ENCODE measurements at regions not wholly inside any gene's neighbourhood (a gene's known extent, or its start where the extent isn't known, plus 50 kb on each side); places are given as distances from the start of the nearest gene placed in this dataset.

GRCh38 chr12:127885954-127886750 lies 380.8 kb upstream of the TMEM132C start:
- H3K27ac ChIP-seq = no peak overlapping the region
- no peaks in the 10 kb centered on the region for H3K4me1 ChIP-seq
- no peak for ATAC-seq
- no peaks in the 10 kb centered on the region for H3K27me3 ChIP-seq
- intact Hi-C loops (cut with DNase I) = no loop called here
- H3K4me3 ChIP-seq = no peak overlapping the region
- H3K9me3 ChIP-seq = no peaks in the 10 kb centered on the region
- no peaks in the 10 kb centered on the region for H3K36me3 ChIP-seq
- DNase-seq = no peak
- TF ChIP-seq CTCF (IDR thresholded peaks at IDR 0.05) = no peak

GRCh38 chr12:127886827-127887226 lies 380.1 kb upstream of the TMEM132C start:
- Histone ChIP-seq H3K27me3 (no peaks in the 10 kb centered on the region), H3K36me3 (no peaks in the 10 kb centered on the region), H3K4me3 (no peak overlapping the region), H3K4me1 (no peaks in the 10 kb centered on the region), H3K27ac (no peak overlapping the region), H3K9me3 (no peaks in the 10 kb centered on the region)
- TF ChIP-seq CTCF (IDR thresholded peaks at IDR 0.05) = no peak
- intact Hi-C loops (cut with DNase I) = no loop called here
- ATAC-seq = no peak
- DNase-seq = no peak

- Histone ChIP-seq H3K27ac (no peak overlapping the region), H3K4me1 (no peaks in the 10 kb centered on the region), H3K27me3 (no peaks in the 10 kb centered on the region), H3K4me3 (no peak overlapping the region), H3K9me3 (no peaks in the 10 kb centered on the region), H3K36me3 (no peaks in the 10 kb centered on the region)
- DNase-seq = no peak
- no peak for TF ChIP-seq CTCF (IDR thresholded peaks at IDR 0.05)
- intact Hi-C loops (cut with DNase I) = no loop called here
- ATAC-seq = no peak
Measured at GRCh38 chr12:127888943-127889719, 377.8 kb upstream of the TMEM132C start.

- intact Hi-C loops (cut with DNase I) = no loop called here
- Histone ChIP-seq H3K4me1 (no peaks in the 10 kb centered on the region), H3K9me3 (no peaks in the 10 kb centered on the region), H3K27ac (no peak overlapping the region), H3K36me3 (no peaks in the 10 kb centered on the region), H3K4me3 (no peak overlapping the region), H3K27me3 (no peaks in the 10 kb centered on the region)
- no peak for ATAC-seq
- no peak for DNase-seq
- peak; percentile 22 for TF ChIP-seq CTCF (IDR thresholded peaks at IDR 0.05)
Measured at GRCh38 chr12:127893895-127894609, 372.9 kb upstream of the TMEM132C start.

- Histone ChIP-seq H3K27ac (no peak overlapping the region), H3K36me3 (no peaks in the 10 kb centered on the region), H3K4me3 (no peak overlapping the region), H3K9me3 (no peaks in the 10 kb centered on the region), H3K4me1 (no peaks in the 10 kb centered on the region), H3K27me3 (no peaks in the 10 kb centered on the region)
- intact Hi-C loops (cut with DNase I) = no loop called here
- ATAC-seq = no peak
- TF ChIP-seq CTCF (IDR thresholded peaks at IDR 0.05) = no peak
- DNase-seq = no peak
Measured at GRCh38 chr12:127896661-127897060, 370.3 kb upstream of the TMEM132C start.

Data from upper lobe of right lung (tissue), 1 donor.